HG02610 (cell line): ENCODE measurements at regions not wholly inside any gene's neighbourhood (a gene's known extent, or its start where the extent isn't known, plus 50 kb on each side); places are given as distances from the start of the nearest gene placed in this dataset.

Experiments
- ATAC-seq: cut with Tn5 transposase; IDR thresholded peaks from one replicate; pipeline ENCODE4 v1.9.1; 2021; ENCODE audit warnings: mild to moderate bottlenecking, moderate library complexity; ENCODE audit not compliant: unreplicated experiment

- ATAC-seq = no peak
These were observed 161.9 kb upstream of the RGMA start for GRCh38 chr15:93250950-93251349.

DNA sequence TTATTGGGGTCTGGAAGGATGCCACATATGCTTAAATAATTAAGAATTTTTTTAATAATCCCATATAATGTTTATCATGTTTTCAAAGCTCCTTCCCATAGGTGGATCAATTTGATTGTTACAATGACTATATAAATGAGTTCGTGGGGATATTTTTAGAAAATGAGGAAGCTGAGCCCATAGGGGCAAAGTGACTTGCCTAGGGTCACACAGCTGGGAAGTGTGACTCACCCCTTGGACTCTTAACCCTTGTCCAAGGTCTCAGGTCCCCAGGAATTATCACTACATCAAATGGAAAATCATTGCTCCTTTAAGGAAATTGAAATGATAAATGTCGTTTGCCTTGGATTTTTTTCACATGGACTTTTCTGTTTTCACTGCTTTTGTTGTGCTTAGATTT, 161.2 kb upstream of the RGMA start:
- ATAC-seq = no peak

DNA sequence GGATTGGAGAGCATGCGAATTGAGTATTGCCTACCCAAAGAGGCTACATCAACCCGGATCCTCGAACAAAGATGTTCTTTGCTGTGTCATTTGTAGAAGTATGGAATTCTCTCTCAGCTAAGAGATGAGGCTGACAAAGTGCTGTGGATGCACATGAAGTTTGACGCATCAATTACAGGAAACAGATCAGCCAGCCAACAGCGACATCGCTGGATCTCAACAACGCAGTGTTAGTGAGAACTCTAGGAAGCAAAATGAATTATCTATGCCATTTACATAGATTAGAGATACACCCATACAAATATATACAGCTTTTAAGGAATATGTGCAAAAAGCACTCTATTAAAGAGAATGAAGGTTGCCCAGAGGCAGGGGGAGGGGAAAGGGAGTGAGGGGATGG, 160.6 kb upstream of the RGMA start:
- no peak for ATAC-seq

DNA sequence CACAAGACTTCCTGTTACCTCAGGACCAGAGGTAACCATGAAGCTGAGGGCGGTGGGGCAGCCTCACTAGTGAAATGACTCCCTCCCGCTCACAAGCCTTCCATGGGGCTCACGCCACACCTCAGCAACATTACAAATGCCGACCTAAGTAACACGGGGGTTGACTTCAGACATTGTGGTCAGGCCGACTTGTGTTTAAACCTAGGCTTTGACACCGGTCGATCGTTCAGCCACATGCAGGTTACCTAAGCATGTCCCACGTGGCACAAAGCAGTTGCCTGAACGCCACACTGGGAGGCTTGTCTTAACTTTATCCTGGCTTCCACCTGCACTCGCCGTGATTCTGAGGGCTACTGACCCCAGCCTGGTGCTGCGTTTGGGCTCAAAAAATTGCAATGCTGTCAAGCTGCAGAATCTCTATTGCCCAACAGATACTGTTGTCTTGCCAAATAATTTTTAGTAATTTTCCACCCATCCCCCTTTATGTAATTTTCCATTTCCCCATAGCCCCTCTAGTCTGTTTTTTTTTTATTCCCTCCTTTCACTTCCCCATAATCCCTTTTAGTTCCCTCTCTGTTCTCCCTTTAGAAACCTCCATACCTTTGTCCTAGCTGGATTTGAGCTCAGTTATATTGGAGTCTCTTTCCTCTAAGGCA, 158.6 kb upstream of the RGMA start:
- ATAC-seq = no peak

- ATAC-seq = no peak
These were observed 157.5 kb upstream of the RGMA start for GRCh38 chr15:93246266-93247242.

GRCh38 chr15:93245661-93246042, 156.6 kb upstream of the RGMA start:
- ATAC-seq = no peak

- ATAC-seq = no peak
These were observed 156.0 kb upstream of the RGMA start for GRCh38 chr15:93244696-93245660.

- no peak for ATAC-seq
These were observed 154.6 kb upstream of the RGMA start for GRCh38 chr15:93243573-93243972.

GRCh38 chr15:93241696-93242585, 152.9 kb upstream of the RGMA start:
- ATAC-seq = no peak

DNA sequence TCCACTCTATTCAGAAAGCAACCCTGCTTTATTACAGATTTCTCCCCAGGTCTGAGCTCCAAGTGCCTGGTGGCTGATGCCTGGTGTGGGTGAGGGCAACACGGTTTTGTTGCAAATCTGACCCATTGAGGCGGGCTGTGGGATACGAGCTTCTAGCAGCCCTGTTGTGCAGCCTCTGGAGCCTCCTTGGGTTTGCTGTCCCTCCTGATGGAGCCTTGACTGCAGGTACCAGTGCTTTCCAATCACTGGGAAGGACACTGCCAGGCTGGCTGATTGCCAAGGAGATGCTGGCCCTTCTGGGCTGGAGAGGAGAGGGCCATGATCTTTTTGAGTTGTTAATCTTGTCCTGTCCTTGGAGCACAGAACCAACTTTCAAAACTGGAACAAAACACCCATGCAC, 151.0 kb upstream of the RGMA start:
- no peak for ATAC-seq

DNA sequence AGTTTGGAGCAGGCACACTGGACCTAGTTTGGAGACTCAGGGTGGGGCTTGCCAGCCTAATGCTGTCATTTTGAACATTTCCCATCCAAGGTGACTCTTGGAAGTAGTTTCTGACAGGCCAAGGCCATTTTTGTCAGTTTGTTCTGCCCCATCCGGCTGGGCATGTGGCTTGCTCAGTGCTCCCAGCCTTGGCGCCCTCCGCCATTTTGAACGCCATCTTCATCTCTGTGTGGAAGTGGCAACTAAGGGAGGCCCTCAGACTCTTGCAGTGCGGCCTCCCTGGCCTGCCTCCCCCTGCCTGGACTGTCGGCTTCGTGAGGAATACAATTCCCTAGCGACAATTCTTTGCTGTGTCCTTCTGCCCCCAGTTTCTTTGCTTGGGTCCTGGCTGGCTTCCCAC, 150.6 kb upstream of the RGMA start:
- no peak for ATAC-seq

- no peak for ATAC-seq
These were observed 149.6 kb upstream of the RGMA start for GRCh38 chr15:93238641-93239040.

DNA sequence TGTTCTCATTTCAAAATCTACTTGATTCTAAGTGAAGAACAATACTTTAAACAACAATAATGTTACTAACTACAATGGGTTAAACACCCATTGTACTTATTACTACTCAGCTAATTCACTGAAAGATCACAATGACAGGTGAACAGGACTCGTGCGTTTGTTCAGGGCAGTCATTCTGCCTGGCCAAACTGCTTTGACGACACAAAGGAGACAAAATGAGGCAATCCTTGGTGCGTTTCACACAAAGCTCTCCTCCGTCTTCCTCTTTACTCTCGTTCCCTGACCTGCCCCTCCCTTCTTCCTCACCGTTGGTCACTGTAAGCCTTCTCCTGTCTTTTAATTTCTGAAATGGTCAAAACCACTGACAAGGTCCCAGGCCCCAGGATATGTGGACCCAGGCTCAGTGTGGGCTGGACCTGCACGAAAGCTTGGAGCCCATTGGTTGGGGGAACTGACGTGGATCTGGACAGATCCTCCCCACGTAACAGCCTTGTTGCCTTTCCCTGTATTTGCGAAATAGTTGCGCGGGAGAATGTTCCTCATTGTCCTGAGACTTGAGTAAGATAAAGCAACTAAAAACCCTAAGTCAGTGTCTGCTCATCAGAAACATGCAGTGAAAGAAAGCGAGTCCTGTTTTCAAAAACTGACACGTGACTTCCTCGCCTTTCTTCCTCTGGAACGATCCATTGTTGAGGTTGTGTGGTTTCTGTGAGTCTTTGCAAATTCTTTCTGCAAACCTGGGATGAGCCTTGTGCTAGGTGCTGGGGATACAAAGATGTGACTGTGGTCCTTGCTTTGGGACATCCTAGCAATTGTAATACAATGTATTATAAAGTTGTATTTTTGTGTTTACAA, 147.1 kb upstream of the RGMA start:
- ATAC-seq = no peak

DNA sequence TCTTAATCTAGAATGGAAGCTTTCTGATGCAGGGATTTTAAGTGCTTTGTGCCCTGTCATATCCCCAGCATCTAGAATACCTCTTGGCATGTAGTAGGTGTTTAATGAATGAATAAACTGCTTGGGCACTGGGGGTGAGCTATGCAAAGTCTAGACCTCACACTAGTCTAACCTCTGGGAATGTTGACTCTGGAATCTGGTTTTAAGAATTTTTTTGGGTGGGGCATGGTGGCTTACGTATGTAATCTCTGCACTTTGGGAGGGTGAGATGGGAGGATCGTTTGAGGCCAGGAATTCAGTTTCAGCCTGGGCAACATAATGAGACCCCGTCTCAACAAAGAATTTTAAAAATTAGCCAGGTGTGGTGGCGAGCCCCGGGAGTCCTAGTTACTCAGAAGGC, 146.3 kb upstream of the RGMA start:
- no peak for ATAC-seq

GRCh38 chr15:93233710-93234109, 144.7 kb upstream of the RGMA start:
- ATAC-seq = no peak

DNA sequence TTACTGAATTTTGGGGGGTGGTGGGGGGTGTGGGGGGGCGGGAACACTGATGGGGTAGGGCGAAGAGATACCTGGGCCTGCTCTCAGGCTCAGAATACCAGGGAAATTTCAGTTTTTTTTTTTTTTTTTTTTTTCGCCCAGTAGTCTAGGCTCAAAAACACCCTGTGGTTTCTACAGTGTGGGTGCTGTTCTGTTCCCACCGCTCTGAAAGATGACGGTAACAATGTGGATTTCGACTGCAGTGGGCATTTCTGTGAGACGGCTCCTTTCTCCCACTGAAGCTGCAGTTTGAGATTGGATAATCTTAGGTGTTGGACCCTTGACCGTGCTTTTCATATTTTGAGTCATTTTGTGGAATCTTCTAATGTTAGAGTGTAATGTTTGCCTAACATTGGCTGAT, 143.8 kb upstream of the RGMA start:
- ATAC-seq = no peak

DNA sequence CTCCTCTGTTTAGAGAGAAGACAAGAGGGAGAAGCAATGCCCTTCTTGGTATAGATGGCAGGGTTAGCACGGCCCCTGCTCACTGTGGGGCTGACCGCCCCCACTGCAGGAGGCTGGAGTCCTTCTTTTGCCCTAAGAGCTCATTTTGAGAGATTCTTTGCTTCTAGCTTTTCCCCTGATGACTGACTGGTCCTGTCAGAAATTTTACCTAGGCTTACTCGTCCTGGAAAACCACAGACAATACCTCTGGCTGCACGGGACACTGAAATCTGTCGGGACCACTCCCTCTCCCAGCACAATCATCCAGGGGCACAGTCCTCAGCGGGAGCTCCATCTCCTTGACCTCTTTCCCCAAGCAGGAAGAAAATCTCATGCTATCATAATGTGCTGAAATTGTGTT, 143.0 kb upstream of the RGMA start:
- ATAC-seq = no peak

GRCh38 chr15:93231261-93231925, 142.4 kb upstream of the RGMA start:
- no peak for ATAC-seq

GRCh38 chr15:93228546-93228945, 139.5 kb upstream of the RGMA start:
- no peak for ATAC-seq
